H9 (cell line): ENCODE measurements at regions not wholly inside any gene's neighbourhood (a gene's known extent, or its start where the extent isn't known, plus 50 kb on each side); places are given as distances from the start of the nearest gene placed in this dataset.

Experiments
- DNase-seq: peaks from one replicate; pipeline ENCODE4 v3.0.0-alpha.2; 2017
- H2AFZ ChIP-seq: one replicate; pipeline ENCODE4 v1.6.1; 2013; ENCODE audit warnings: mild to moderate bottlenecking, low read length, control low read depth, moderate library complexity
- H2AK5ac ChIP-seq: 2 replicates; pipeline ENCODE4 v1.6.1; 2013; ENCODE audit warnings: low read length, control low read depth, mixed read lengths; ENCODE audit not compliant: insufficient read length
- H2BK120ac ChIP-seq: one replicate; pipeline ENCODE4 v1.6.1; 2013; ENCODE audit warnings: low read depth, mild to moderate bottlenecking, low read length, control low read depth, inconsistent platforms; ENCODE audit not compliant: poor library complexity, severe bottlenecking
- H2BK12ac ChIP-seq: 2 replicates; pipeline ENCODE4 v1.6.1; 2013; ENCODE audit warnings: low read length, control low read depth, mixed read lengths, low read depth; ENCODE audit not compliant: insufficient read length
- H2BK15ac ChIP-seq: 2 replicates; pipeline ENCODE4 v1.6.1; 2013; ENCODE audit warnings: low read depth, low read length, control low read depth
- H2BK20ac ChIP-seq: one replicate; pipeline ENCODE4 v1.6.1; 2013; ENCODE audit warnings: low read depth, mild to moderate bottlenecking, low read length, control low read depth, inconsistent platforms; ENCODE audit not compliant: poor library complexity, severe bottlenecking
- H2BK5ac ChIP-seq: 2 replicates; pipeline ENCODE4 v1.6.1; 2013; ENCODE audit warnings: low read length, control low read depth, mixed read lengths; ENCODE audit not compliant: insufficient read length
- H3K14ac ChIP-seq: 2 replicates; pipeline ENCODE4 v1.6.1; 2013; ENCODE audit warnings: low read length, control low read depth; ENCODE audit not compliant: insufficient read depth
- H3K18ac ChIP-seq: 2 replicates; pipeline ENCODE4 v1.6.1; 2013; ENCODE audit warnings: low read depth, mild to moderate bottlenecking, mixed read lengths, low read length, control low read depth; ENCODE audit not compliant: insufficient read length
- H3K23ac ChIP-seq: 2 replicates; pipeline ENCODE4 v1.6.1; 2013; ENCODE audit warnings: low read length, control low read depth, mixed read lengths, low read depth; ENCODE audit not compliant: insufficient read length
- H3K23me2 ChIP-seq: 2 replicates; pipeline ENCODE4 v1.6.1; 2013; ENCODE audit warnings: low read depth, mild to moderate bottlenecking, mixed read lengths, low read length, control low read depth; ENCODE audit not compliant: insufficient read length, poor library complexity, severe bottlenecking
- H3K27ac ChIP-seq: 2 replicates; pipeline ENCODE4 v1.5.1; 2013; ENCODE audit warnings: low read length, control low read depth, mixed read lengths, low read depth; ENCODE audit not compliant: insufficient read length
- H3K27me3 ChIP-seq: 2 replicates; pipeline ENCODE4 v1.6.1; 2013; ENCODE audit warnings: low read length, control low read depth, inconsistent platforms; ENCODE audit not compliant: insufficient read depth
- H3K4ac ChIP-seq: 2 replicates; pipeline ENCODE4 v1.6.1; 2013; ENCODE audit warnings: low read depth, mild to moderate bottlenecking, control low read depth, inconsistent platforms, low read length, moderate library complexity
- H3K4me1 ChIP-seq: 2 replicates; pipeline ENCODE4 v1.6.1; 2013; ENCODE audit warnings: low read length, control low read depth, inconsistent platforms; ENCODE audit not compliant: insufficient read depth
- H3K4me2 ChIP-seq: 2 replicates; pipeline ENCODE4 v1.6.1; 2013; ENCODE audit warnings: low read length, control low read depth, mixed read lengths; ENCODE audit not compliant: insufficient read length, insufficient read depth
- H3K56ac ChIP-seq: 2 replicates; pipeline ENCODE4 v1.6.1; 2013; ENCODE audit warnings: low read depth, mild to moderate bottlenecking, mixed read lengths, low read length, control low read depth; ENCODE audit not compliant: insufficient read length
- H3K79me1 ChIP-seq: 2 replicates; pipeline ENCODE4 v1.6.1; 2013; ENCODE audit warnings: low read depth, mild to moderate bottlenecking, moderate library complexity, low read length, control low read depth, inconsistent platforms; ENCODE audit not compliant: insufficient read depth, poor library complexity, severe bottlenecking
- H3K79me2 ChIP-seq: 2 replicates; pipeline ENCODE4 v1.6.1; 2013; ENCODE audit warnings: low read length, control low read depth, inconsistent platforms; ENCODE audit not compliant: insufficient read depth
- H3K9ac ChIP-seq: 2 replicates; pipeline ENCODE4 v1.6.1; 2013; ENCODE audit warnings: low read length, control low read depth, mixed read lengths; ENCODE audit not compliant: insufficient read length; ENCODE audit errors: extremely low read depth
- H3K9me3 ChIP-seq: one replicate; pipeline ENCODE4 v1.6.1; 2013; ENCODE audit warnings: low read depth, low read length, inconsistent platforms; ENCODE audit not compliant: control insufficient read depth
- H3T11ph ChIP-seq: one replicate; pipeline ENCODE4 v1.6.1; 2013; ENCODE audit warnings: mild to moderate bottlenecking, low read length, control low read depth, inconsistent platforms
- H4K20me1 ChIP-seq: one replicate; pipeline ENCODE4 v1.6.1; 2013; ENCODE audit not compliant: control insufficient read depth, insufficient read length, insufficient read depth
- H4K5ac ChIP-seq: 2 replicates; pipeline ENCODE4 v1.6.1; 2013; ENCODE audit warnings: low read depth, mild to moderate bottlenecking, mixed read lengths, low read length, control low read depth; ENCODE audit not compliant: insufficient read length
- H4K8ac ChIP-seq: replicated peaks from 2 replicates; pipeline ENCODE4 v1.6.1; 2013; ENCODE audit warnings: low read length, control low read depth, mixed read lengths, low read depth; ENCODE audit not compliant: insufficient read length
- H4K91ac ChIP-seq: 2 replicates; pipeline ENCODE4 v1.6.1; 2013; ENCODE audit warnings: low read depth, mild to moderate bottlenecking, moderate library complexity, mixed read lengths, low read length, control low read depth; ENCODE audit not compliant: insufficient read length
- H3K27ac Mint-ChIP-seq, 3 experiments: 2 replicates in 2 of 3; 3 replicates in 1 of 3; pipeline ENCODE4 v1.8.0; 2020 to 2021; ENCODE audit warnings: mixed read lengths in 3 of 3, mild to moderate bottlenecking in 1 of 3, moderate library complexity in 1 of 3
- H3K27me3 Mint-ChIP-seq: 2 replicates; pipeline ENCODE4 v1.8.0; 2021; ENCODE audit warnings: low read depth, mild to moderate bottlenecking, moderate library complexity, mixed read lengths
- H3K36me3 Mint-ChIP-seq, 3 experiments: 2 replicates in 2 of 3; 3 replicates in 1 of 3; pipeline ENCODE4 v1.8.0; 2020 to 2021; ENCODE audit warnings: low read depth in 3 of 3, mixed read lengths in 3 of 3; ENCODE audit not compliant: insufficient read depth in 1 of 3
- H3K4me1 Mint-ChIP-seq, 2 experiments: 2 replicates each; pipeline ENCODE4 v1.8.0; 2020; ENCODE audit warnings: mixed read lengths in 2 of 2
- H3K4me3 Mint-ChIP-seq, 2 experiments: 2 replicates in 1 of 2; 3 replicates in 1 of 2; pipeline ENCODE4 v1.8.0; 2020 to 2021; ENCODE audit warnings: mild to moderate bottlenecking in 2 of 2, mixed read lengths in 2 of 2, moderate library complexity in 1 of 2
- H3K9me3 Mint-ChIP-seq, 2 experiments: 2 replicates in 1 of 2; 3 replicates in 1 of 2; pipeline ENCODE4 v1.8.0; 2020; ENCODE audit warnings: mild to moderate bottlenecking in 2 of 2, mixed read lengths in 2 of 2, moderate library complexity in 1 of 2
- WGBS: extraction: QIAGEN DNeasy Blood & Tissue Kit; methylation state at CpG from one replicate; pipeline ENCODE4 v1.1.7; 2013; ENCODE audit warnings: missing lambda C conversion rate, low lambda C conversion rate, mixed read lengths; ENCODE audit not compliant: insufficient read length; ENCODE audit errors: extremely low coverage; 5-methylcytosine and 5-hydroxymethylcytosine counted together
- TF ChIP-seq, protein P1 (sequence below): fragments of 200-600 bp; sonication (generic); conservative IDR thresholded peaks from 3 replicates; pipeline ENCODE4 v1.8.0; 2021; ENCODE audit warnings: antibody characterized with exemption, mild to moderate bottlenecking

DNA sequence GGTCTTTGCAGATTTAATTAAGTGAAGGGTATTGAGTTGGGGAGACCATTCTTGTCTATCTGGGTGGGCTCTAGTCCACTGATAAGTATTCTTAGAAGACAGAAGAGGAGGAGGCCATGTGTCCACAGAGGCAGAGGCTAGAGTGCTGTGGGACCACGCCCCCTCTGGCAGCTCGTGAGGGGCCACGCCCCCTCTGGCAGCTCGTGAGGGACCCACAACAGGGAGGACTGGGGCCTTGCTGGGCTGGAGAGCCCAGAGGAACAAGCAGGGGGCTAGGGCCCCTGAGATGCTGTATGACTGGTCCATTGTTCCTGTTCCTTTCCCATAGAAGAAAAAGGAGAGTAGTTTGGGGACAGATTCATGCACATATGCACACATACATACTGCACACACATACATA, 106.8 kb downstream of the METRNL start:
- Histone ChIP-seq H4K8ac (no peak overlapping the region), H2BK20ac (no peak overlapping the region), H3K4me2 (no peak overlapping the region), H4K5ac (no peak overlapping the region), H2BK12ac (no peak overlapping the region), H3K56ac (no peak overlapping the region), H3K23me2 (no peaks in the 10 kb centered on the region), H3K9ac (no peak overlapping the region), H3K4me1 (no peaks in the 10 kb centered on the region), H2BK5ac (no peak overlapping the region), H3K79me1 (no peaks in the 10 kb centered on the region), H2BK15ac (no peak overlapping the region), H3T11ph (no peak overlapping the region), H4K91ac (no peak overlapping the region), H2AK5ac (no peak overlapping the region), H3K18ac (no peak overlapping the region), H4K20me1 (no peaks in the 10 kb centered on the region), H2BK120ac (no peak overlapping the region), H3K79me2 (no peaks in the 10 kb centered on the region), H3K27me3 (no peaks in the 10 kb centered on the region), H3K27ac (no peak overlapping the region), H3K23ac (no peak overlapping the region), H3K14ac (no peak overlapping the region), H3K9me3 (no peaks in the 10 kb centered on the region), H3K4ac (no peak overlapping the region), H2AFZ (no peak overlapping the region)
- H3K27me3 Mint-ChIP-seq = peaks cover 9% of the 10 kb centered on the region
- peaks cover 7 to 40% of the 10 kb centered on the region in 2 experiments for H3K9me3 Mint-ChIP-seq
- TF ChIP-seq, protein P1, sequence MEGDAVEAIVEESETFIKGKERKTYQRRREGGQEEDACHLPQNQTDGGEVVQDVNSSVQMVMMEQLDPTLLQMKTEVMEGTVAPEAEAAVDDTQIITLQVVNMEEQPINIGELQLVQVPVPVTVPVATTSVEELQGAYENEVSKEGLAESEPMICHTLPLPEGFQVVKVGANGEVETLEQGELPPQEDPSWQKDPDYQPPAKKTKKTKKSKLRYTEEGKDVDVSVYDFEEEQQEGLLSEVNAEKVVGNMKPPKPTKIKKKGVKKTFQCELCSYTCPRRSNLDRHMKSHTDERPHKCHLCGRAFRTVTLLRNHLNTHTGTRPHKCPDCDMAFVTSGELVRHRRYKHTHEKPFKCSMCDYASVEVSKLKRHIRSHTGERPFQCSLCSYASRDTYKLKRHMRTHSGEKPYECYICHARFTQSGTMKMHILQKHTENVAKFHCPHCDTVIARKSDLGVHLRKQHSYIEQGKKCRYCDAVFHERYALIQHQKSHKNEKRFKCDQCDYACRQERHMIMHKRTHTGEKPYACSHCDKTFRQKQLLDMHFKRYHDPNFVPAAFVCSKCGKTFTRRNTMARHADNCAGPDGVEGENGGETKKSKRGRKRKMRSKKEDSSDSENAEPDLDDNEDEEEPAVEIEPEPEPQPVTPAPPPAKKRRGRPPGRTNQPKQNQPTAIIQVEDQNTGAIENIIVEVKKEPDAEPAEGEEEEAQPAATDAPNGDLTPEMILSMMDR = no peak
- H3K4me3 Mint-ChIP-seq = no peak overlapping the region
- H3K27ac Mint-ChIP-seq = no peak overlapping the region
- peak; percentile 51 for DNase-seq
- H3K36me3 Mint-ChIP-seq = peaks cover 0 to 2% (median 0%) of the 10 kb centered on the region in 3 experiments; a peak in 1 of 7 replicates
- no CpG with 5 or more reads among the region's 4 CpGs for WGBS
- peaks cover 0 to 2% of the 10 kb centered on the region in 2 experiments; a peak in 1 of 4 replicates for H3K4me1 Mint-ChIP-seq
